KMS-11 (cell line): ENCODE measurements at regions not wholly inside any gene's neighbourhood (a gene's known extent, or its start where the extent isn't known, plus 50 kb on each side); places are given as distances from the start of the nearest gene placed in this dataset.
"Not testable (repeated sequence)": the region's sequence is repeated elsewhere in the genome, so short reads cannot be mapped to it uniquely, and the experiment has no call there.

Experiments
- H2AFZ ChIP-seq: fragments of 200-600 bp; sonication (generic); 2 replicates; pipeline ENCODE4 v1.6.1; 2016; ENCODE audit warnings: antibody characterized with exemption, mixed run types, low read depth
- H3K27ac ChIP-seq: fragments of 200-600 bp; sonication (generic); 2 replicates; pipeline ENCODE4 v1.6.1; 2016; ENCODE audit warnings: mild to moderate bottlenecking, mixed run types
- H3K27me3 ChIP-seq: fragments of 200-600 bp; sonication (generic); 2 replicates; pipeline ENCODE4 v1.6.1; 2017; ENCODE audit warnings: mild to moderate bottlenecking, low read depth, mixed run types, moderate library complexity; ENCODE audit not compliant: insufficient read depth
- H3K36me3 ChIP-seq: fragments of 200-600 bp; sonication (generic); 2 replicates; pipeline ENCODE4 v1.6.1; 2017; ENCODE audit warnings: mild to moderate bottlenecking, mixed run types; ENCODE audit not compliant: insufficient read depth
- H3K4me1 ChIP-seq: fragments of 200-600 bp; sonication (generic); 2 replicates; pipeline ENCODE4 v1.6.1; 2016; ENCODE audit warnings: mild to moderate bottlenecking, low read depth, mixed run types; ENCODE audit not compliant: poor library complexity, severe bottlenecking
- H3K4me2 ChIP-seq: fragments of 200-600 bp; sonication (generic); 2 replicates; pipeline ENCODE4 v1.7.0; 2016; ENCODE audit warnings: mild to moderate bottlenecking, mixed run types
- H3K4me3 ChIP-seq: fragments of 200-600 bp; sonication (generic); IDR thresholded peaks from 2 replicates; pipeline ENCODE4 v1.6.1; 2017; ENCODE audit warnings: low read depth, low read length, mixed read lengths; ENCODE audit not compliant: insufficient read depth
- H3K79me2 ChIP-seq: fragments of 200-600 bp; sonication (generic); 2 replicates; pipeline ENCODE4 v1.6.1; 2016; ENCODE audit warnings: low read depth, mixed run types; ENCODE audit not compliant: insufficient read depth
- H3K9ac ChIP-seq: fragments of 200-600 bp; sonication (generic); 2 replicates; pipeline ENCODE4 v1.6.1; 2016; ENCODE audit warnings: mild to moderate bottlenecking, mixed run types
- H4K20me1 ChIP-seq: fragments of 200-600 bp; sonication (generic); 2 replicates; pipeline ENCODE4 v1.6.1; 2016; ENCODE audit warnings: mild to moderate bottlenecking, mixed run types; ENCODE audit not compliant: insufficient read depth
- TF ChIP-seq, protein P1 (sequence below): fragments of 200-600 bp; sonication (generic); conservative IDR thresholded peaks from 2 replicates; pipeline ENCODE4 v1.6.1; 2017; ENCODE audit warnings: low read depth, mild to moderate bottlenecking, antibody characterized with exemption, low read length, moderate library complexity, mixed read lengths

GRCh38 chr10:113487154-113487553 is 65.7 kb upstream of the HABP2 start:
- TF ChIP-seq, protein P1, sequence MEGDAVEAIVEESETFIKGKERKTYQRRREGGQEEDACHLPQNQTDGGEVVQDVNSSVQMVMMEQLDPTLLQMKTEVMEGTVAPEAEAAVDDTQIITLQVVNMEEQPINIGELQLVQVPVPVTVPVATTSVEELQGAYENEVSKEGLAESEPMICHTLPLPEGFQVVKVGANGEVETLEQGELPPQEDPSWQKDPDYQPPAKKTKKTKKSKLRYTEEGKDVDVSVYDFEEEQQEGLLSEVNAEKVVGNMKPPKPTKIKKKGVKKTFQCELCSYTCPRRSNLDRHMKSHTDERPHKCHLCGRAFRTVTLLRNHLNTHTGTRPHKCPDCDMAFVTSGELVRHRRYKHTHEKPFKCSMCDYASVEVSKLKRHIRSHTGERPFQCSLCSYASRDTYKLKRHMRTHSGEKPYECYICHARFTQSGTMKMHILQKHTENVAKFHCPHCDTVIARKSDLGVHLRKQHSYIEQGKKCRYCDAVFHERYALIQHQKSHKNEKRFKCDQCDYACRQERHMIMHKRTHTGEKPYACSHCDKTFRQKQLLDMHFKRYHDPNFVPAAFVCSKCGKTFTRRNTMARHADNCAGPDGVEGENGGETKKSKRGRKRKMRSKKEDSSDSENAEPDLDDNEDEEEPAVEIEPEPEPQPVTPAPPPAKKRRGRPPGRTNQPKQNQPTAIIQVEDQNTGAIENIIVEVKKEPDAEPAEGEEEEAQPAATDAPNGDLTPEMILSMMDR = no peak
- H3K27ac ChIP-seq = no peak overlapping the region
- H3K4me3 ChIP-seq = no peak overlapping the region
- H3K9ac ChIP-seq = no peak overlapping the region
- no peaks in the 10 kb centered on the region for H3K36me3 ChIP-seq
- no peaks in the 10 kb centered on the region for H3K27me3 ChIP-seq
- H3K4me1 ChIP-seq = no peaks in the 10 kb centered on the region
- no peaks in the 10 kb centered on the region for H3K79me2 ChIP-seq
- H4K20me1 ChIP-seq = no peaks in the 10 kb centered on the region
- H2AFZ ChIP-seq = no peak overlapping the region
- H3K4me2 ChIP-seq = no peak overlapping the region

GRCh38 chr10:113488186-113488585 is 64.7 kb upstream of the HABP2 start:
- no peak overlapping the region for H2AFZ ChIP-seq
- H3K4me3 ChIP-seq = no peak overlapping the region
- no peak overlapping the region for H3K9ac ChIP-seq
- no peak overlapping the region for H3K4me2 ChIP-seq
- H4K20me1 ChIP-seq = no peaks in the 10 kb centered on the region
- H3K79me2 ChIP-seq = no peaks in the 10 kb centered on the region
- no peaks in the 10 kb centered on the region for H3K36me3 ChIP-seq
- no peaks in the 10 kb centered on the region for H3K4me1 ChIP-seq
- no peaks in the 10 kb centered on the region for H3K27me3 ChIP-seq
- TF ChIP-seq, protein P1 = no peak
- H3K27ac ChIP-seq = no peak overlapping the region

- not testable (repeated sequence) for H3K4me2 ChIP-seq, H3K9ac ChIP-seq, H3K4me1 ChIP-seq, H3K27me3 ChIP-seq, H3K36me3 ChIP-seq, H3K4me3 ChIP-seq, H2AFZ ChIP-seq, H3K27ac ChIP-seq, H4K20me1 ChIP-seq, H3K79me2 ChIP-seq
These were observed 63.3 kb upstream of the HABP2 start for GRCh38 chr10:113489522-113489921.

DNA sequence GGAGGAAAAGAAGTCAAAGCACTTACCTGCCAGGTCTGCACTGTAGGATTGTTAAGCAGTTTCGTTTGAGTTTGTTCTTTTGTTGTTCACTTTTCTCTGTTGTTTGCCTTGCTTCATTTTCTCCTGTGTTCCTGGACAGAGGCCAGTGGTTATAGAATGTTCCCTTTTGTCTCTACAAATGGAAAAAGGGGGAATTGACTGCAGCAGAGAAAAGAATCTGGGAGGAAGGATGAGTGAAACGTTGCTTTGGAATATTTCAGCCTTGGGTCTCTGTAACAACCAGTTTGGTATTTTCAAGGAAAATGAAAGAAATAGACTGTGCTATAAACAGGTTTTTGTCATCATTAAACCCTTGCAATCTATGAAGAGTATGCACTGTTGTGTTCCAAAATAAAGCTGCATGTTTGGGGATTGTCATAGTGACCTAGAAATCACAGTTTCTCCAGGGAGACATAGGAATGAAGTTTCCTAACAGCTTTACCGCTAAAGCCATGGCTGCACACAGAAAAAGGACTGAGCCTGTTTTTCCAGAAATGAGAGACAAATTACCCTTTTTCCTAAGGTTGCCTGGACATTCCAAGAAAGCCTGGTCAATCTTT is 60.8 kb upstream of the HABP2 start:
- Histone ChIP-seq H3K27me3 (no peaks in the 10 kb centered on the region), H3K4me2 (no peak overlapping the region), H3K79me2 (no peaks in the 10 kb centered on the region), H3K36me3 (no peaks in the 10 kb centered on the region), H3K9ac (no peak overlapping the region), H3K27ac (no peak overlapping the region), H3K4me3 (no peak overlapping the region), H3K4me1 (no peaks in the 10 kb centered on the region), H4K20me1 (no peaks in the 10 kb centered on the region), H2AFZ (no peak overlapping the region)
- TF ChIP-seq, protein P1 = no peak

DNA sequence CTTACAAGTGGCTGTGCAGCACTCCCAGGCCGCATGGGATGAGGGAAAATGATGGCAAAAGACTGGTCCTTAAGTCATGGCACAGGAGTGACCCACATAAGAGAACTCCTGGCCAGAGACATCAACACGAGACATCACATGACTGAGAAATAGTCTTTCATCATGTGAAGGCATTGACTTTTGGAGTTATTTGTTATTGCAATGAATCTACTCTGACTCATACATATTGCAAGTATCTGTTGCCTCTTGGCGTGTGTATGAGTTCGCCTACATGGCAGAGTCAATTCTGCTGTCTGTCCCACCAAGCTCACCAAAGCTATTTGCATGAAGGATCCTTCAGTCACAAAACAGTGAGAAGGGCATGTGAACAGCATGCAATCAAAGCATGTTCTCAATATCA is 59.7 kb upstream of the HABP2 start:
- Histone ChIP-seq H3K4me1 (no peaks in the 10 kb centered on the region), H3K27ac (no peak overlapping the region), H3K9ac (no peak overlapping the region), H3K36me3 (no peaks in the 10 kb centered on the region), H3K79me2 (no peaks in the 10 kb centered on the region), H4K20me1 (no peaks in the 10 kb centered on the region), H3K4me2 (no peak overlapping the region), H3K4me3 (no peak overlapping the region), H3K27me3 (no peaks in the 10 kb centered on the region), H2AFZ (no peak overlapping the region)
- TF ChIP-seq, protein P1 = no peak
